Epithelial cell of proximal tubule (primary cell): ENCODE measurements at regions not wholly inside any gene's neighbourhood (a gene's known extent, or its start where the extent isn't known, plus 50 kb on each side); places are given as distances from the start of the nearest gene placed in this dataset.
A peak's percentile ranks its signal among the peaks of the same experiment; 100 is the strongest.

Experiments used
- DNase-seq: peaks from one replicate; pipeline ENCODE4 v3.0.0-alpha.2; 2011; ENCODE audit warnings: low read depth
- H3K4me3 ChIP-seq: 2 replicates; pipeline ENCODE4 v1.5.1; 2011; ENCODE audit warnings: low read depth, mild to moderate bottlenecking, low read length
- TF ChIP-seq, protein P1 (sequence below): conservative IDR thresholded peaks from 2 replicates; pipeline ENCODE4 v1.5.1; 2012; ENCODE audit warnings: low read depth, mild to moderate bottlenecking, low read length

GRCh38 chr14:80446356-80446755 is 235.1 kb upstream of the DIO2 start:
- TF ChIP-seq, protein P1, sequence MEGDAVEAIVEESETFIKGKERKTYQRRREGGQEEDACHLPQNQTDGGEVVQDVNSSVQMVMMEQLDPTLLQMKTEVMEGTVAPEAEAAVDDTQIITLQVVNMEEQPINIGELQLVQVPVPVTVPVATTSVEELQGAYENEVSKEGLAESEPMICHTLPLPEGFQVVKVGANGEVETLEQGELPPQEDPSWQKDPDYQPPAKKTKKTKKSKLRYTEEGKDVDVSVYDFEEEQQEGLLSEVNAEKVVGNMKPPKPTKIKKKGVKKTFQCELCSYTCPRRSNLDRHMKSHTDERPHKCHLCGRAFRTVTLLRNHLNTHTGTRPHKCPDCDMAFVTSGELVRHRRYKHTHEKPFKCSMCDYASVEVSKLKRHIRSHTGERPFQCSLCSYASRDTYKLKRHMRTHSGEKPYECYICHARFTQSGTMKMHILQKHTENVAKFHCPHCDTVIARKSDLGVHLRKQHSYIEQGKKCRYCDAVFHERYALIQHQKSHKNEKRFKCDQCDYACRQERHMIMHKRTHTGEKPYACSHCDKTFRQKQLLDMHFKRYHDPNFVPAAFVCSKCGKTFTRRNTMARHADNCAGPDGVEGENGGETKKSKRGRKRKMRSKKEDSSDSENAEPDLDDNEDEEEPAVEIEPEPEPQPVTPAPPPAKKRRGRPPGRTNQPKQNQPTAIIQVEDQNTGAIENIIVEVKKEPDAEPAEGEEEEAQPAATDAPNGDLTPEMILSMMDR, result no peak
- no peak for DNase-seq
- no peak overlapping the region for H3K4me3 ChIP-seq

DNA sequence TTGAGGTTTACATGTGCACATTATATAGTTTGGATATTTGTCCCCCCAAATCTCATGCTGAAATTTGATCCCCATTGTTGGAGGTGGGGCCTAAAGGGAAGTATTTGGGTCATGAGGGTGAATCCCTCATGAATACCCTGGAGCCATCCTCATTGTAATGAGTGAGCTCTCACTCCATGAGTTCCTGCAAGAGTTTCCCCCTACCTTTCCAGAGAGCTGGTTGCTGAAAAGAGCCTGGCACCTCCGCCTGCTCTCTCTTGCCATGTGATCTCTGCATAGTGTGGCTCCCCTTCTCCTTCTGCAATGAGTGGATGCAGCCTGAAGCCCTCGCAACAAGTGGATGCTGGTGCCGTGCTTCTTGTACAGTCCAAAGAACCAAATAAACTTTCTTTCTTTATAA is 234.3 kb upstream of the DIO2 start:
- TF ChIP-seq, protein P1, result no peak
- no peak overlapping the region for H3K4me3 ChIP-seq
- no peak for DNase-seq

GRCh38 chr14:80434574-80435321 is 223.4 kb upstream of the DIO2 start:
- H3K4me3 ChIP-seq, result no peak overlapping the region
- TF ChIP-seq, protein P1, result no peak
- peak; percentile 33 for DNase-seq

- DNase-seq, result no peak
- TF ChIP-seq, protein P1, result no peak
These were observed 222.5 kb upstream of the DIO2 start for GRCh38 chr14:80433811-80434210.

DNA sequence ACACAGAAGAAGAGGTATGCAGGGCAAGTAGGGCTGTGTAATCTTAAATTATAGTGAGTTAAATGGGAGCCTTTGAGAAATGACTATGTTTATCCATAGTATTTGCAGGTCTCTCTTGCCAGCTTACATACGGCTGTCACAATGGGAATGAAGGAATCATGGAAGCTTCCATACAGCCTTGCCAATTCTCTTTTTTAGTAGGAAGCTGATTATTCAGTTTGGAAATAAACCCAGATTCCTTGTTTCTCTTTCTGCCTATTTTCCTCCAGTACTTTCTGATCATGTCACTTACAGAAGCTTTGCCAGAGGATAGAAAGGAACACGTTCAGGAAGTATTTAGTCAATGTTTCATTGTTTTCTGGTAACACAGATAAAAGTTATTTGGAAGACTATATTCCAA is 217.4 kb upstream of the DIO2 start:
- no peak overlapping the region for H3K4me3 ChIP-seq
- DNase-seq, result no peak
- TF ChIP-seq, protein P1, result no peak

More at GRCh38 chr14:80433811-80434210, 222.5 kb upstream of the DIO2 start:
- no peak overlapping the region for H3K4me3 ChIP-seq

DNA sequence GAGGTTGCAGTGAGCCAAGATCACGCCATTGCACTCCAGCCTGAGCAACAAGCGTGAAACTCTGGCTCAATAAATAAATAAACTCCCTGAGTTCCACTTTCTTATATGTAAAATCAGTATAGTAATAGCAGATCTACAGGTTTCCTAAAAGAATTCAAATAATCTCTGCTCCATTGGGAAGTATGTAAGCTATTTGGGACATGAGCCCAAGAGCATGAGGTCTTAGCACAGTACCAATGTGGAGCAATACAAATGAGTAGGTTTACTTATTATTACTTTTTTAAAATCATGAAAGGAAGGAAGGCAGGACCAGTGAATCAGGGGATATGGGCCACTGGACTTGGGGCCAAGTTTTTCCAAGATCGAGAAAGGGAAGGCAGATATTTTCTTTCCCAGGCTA is 216.9 kb upstream of the DIO2 start:
- no peak for DNase-seq
- H3K4me3 ChIP-seq, result no peak overlapping the region
- TF ChIP-seq, protein P1, result no peak

GRCh38 chr14:80427101-80427500 is 215.8 kb upstream of the DIO2 start:
- DNase-seq, result no peak
- no peak overlapping the region for H3K4me3 ChIP-seq
- TF ChIP-seq, protein P1, result no peak
